ENCODE measurements at regions not wholly inside any gene's neighbourhood (a gene's known extent, or its start where the extent isn't known, plus 50 kb on each side); places are given as distances from the start of the nearest gene placed in this dataset.

- TF ChIP-seq, protein P1, sequence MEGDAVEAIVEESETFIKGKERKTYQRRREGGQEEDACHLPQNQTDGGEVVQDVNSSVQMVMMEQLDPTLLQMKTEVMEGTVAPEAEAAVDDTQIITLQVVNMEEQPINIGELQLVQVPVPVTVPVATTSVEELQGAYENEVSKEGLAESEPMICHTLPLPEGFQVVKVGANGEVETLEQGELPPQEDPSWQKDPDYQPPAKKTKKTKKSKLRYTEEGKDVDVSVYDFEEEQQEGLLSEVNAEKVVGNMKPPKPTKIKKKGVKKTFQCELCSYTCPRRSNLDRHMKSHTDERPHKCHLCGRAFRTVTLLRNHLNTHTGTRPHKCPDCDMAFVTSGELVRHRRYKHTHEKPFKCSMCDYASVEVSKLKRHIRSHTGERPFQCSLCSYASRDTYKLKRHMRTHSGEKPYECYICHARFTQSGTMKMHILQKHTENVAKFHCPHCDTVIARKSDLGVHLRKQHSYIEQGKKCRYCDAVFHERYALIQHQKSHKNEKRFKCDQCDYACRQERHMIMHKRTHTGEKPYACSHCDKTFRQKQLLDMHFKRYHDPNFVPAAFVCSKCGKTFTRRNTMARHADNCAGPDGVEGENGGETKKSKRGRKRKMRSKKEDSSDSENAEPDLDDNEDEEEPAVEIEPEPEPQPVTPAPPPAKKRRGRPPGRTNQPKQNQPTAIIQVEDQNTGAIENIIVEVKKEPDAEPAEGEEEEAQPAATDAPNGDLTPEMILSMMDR (tag by site-specific recombination; IDR thresholded peaks at IDR 0.05): no peak
- TF ChIP-seq HOXD13 (CRISPR knock-in tag; IDR thresholded peaks at IDR 0.05; ENCODE audit: borderline replicate concordance): no peak
- no peak for TF ChIP-seq ZNF366 (tag by site-specific recombination; conservative IDR thresholded peaks at IDR 0.05)
Observed at GRCh38 chr6:50661636-50662035, 51.7 kb upstream of the TFAP2D start (continued).

Data from HEK293 (cell line).